WERI-Rb-1 (cell line): ENCODE measurements at regions not wholly inside any gene's neighbourhood (a gene's known extent, or its start where the extent isn't known, plus 50 kb on each side); places are given as distances from the start of the nearest gene placed in this dataset.

Source experiments
- DNase-seq: peaks from one replicate; pipeline ENCODE4 v3.0.0-alpha.2; 2020
- H3K27ac ChIP-seq: fragments of 250-450 bp; sonication (Bioruptor Pico); 2 replicates; pipeline ENCODE4 v1.5.1; 2020; ENCODE audit warnings: mild to moderate bottlenecking, moderate library complexity
- H3K27me3 ChIP-seq: fragments of 250-450 bp; sonication (Bioruptor Pico); 2 replicates; pipeline ENCODE4 v1.5.1; 2021; ENCODE audit warnings: mild to moderate bottlenecking, low read depth, moderate library complexity; ENCODE audit not compliant: insufficient read depth, severe bottlenecking
- H3K36me3 ChIP-seq: fragments of 250-450 bp; sonication (Bioruptor Pico); 2 replicates; pipeline ENCODE4 v1.5.1; 2020; ENCODE audit warnings: mild to moderate bottlenecking, moderate library complexity
- H3K4me3 ChIP-seq: 2 replicates; pipeline ENCODE4 v1.5.1; 2011; ENCODE audit warnings: low read depth, mild to moderate bottlenecking, control low read depth, low read length
- H3K9me3 ChIP-seq: fragments of 250-450 bp; sonication (Bioruptor Pico); 2 replicates; pipeline ENCODE4 v1.5.1; 2021; ENCODE audit warnings: mild to moderate bottlenecking, moderate library complexity; ENCODE audit not compliant: severe bottlenecking
- CTCF ChIP-seq: IDR thresholded peaks from 2 replicates; pipeline ENCODE4 v1.5.1; 2011; ENCODE audit warnings: low read depth, mild to moderate bottlenecking, control low read depth, inconsistent platforms, low read length

DNA sequence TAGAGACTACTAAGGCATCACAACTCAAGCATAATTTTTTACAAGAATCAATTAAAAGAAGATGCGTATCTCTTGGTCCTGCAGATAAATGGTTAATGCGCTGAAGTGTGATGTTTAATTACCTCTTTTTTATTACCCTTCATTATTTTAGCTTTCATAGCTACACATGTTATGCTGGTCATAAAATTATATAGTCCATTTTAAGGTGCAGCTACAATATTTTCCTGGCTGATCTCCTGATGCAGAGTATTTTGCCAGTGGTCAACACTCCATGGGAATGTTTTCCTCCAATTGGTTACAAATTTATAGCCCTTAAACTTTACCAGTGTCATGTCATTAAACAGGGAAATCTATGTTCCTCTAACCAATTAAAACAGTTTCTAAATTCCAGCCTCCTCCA lies 1617.2 kb downstream of the PCDH7 start:
- no peaks in the 10 kb centered on the region for H3K27me3 ChIP-seq
- no peak overlapping the region for H3K27ac ChIP-seq
- H3K4me3 ChIP-seq = no peak overlapping the region
- no peaks in the 10 kb centered on the region for H3K36me3 ChIP-seq
- DNase-seq = no peak
- TF ChIP-seq CTCF = no peak
- no peaks in the 10 kb centered on the region for H3K9me3 ChIP-seq

- no peak overlapping the region for H3K27ac ChIP-seq
- no peak overlapping the region for H3K4me3 ChIP-seq
- no peaks in the 10 kb centered on the region for H3K27me3 ChIP-seq
- H3K9me3 ChIP-seq = no peaks in the 10 kb centered on the region
- no peak for DNase-seq
- no peak for TF ChIP-seq CTCF
- no peaks in the 10 kb centered on the region for H3K36me3 ChIP-seq
These were observed 1620.4 kb downstream of the PCDH7 start for GRCh38 chr4:32340591-32340990.

GRCh38 chr4:32341342-32341741 lies 1621.2 kb downstream of the PCDH7 start:
- Histone ChIP-seq H3K9me3 (no peaks in the 10 kb centered on the region), H3K36me3 (no peaks in the 10 kb centered on the region), H3K27ac (no peak overlapping the region), H3K4me3 (no peak overlapping the region), H3K27me3 (no peaks in the 10 kb centered on the region)
- no peak for TF ChIP-seq CTCF
- DNase-seq = no peak

- H3K36me3 ChIP-seq = no peaks in the 10 kb centered on the region
- H3K4me3 ChIP-seq = no peak overlapping the region
- H3K27ac ChIP-seq = no peak overlapping the region
- DNase-seq = no peak
- TF ChIP-seq CTCF = no peak
- no peaks in the 10 kb centered on the region for H3K9me3 ChIP-seq
- H3K27me3 ChIP-seq = no peaks in the 10 kb centered on the region
These were observed 1621.9 kb downstream of the PCDH7 start for GRCh38 chr4:32342054-32342453.

DNA sequence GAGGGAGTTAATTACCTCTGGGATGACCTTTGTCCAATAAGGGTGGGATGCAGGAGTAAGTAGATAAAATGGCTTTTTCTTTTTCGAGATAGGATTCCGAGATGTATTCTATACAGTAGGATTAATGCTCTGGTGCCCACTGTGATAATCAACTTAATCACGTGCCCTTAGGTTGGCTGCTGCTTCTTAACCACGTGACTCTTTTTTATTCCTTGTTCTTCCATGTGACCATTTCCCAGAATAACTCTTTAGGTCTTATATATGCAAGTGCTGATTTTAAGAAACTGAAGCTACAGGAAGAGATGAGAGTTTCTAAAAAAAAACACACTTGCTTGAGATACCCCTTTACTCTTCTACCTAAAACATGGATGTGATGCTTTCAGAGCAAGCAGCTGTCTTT lies 1628.9 kb downstream of the PCDH7 start:
- no peak overlapping the region for H3K27ac ChIP-seq
- no peaks in the 10 kb centered on the region for H3K27me3 ChIP-seq
- no peak overlapping the region for H3K4me3 ChIP-seq
- DNase-seq = no peak
- no peaks in the 10 kb centered on the region for H3K9me3 ChIP-seq
- H3K36me3 ChIP-seq = no peaks in the 10 kb centered on the region
- no peak for TF ChIP-seq CTCF

GRCh38 chr4:32374206-32374605 lies 1654.0 kb downstream of the PCDH7 start:
- no peaks in the 10 kb centered on the region for H3K9me3 ChIP-seq
- no peak for DNase-seq

More at GRCh38 chr4:32374206-32374605, 1654.0 kb downstream of the PCDH7 start:
- H3K4me3 ChIP-seq = no peak overlapping the region
- no peaks in the 10 kb centered on the region for H3K36me3 ChIP-seq
- H3K27ac ChIP-seq = no peak overlapping the region
- H3K27me3 ChIP-seq = no peaks in the 10 kb centered on the region
- no peak for TF ChIP-seq CTCF
